Umbilical cord (tissue), 1 donor: ENCODE measurements at regions not wholly inside any gene's neighbourhood (a gene's known extent, or its start where the extent isn't known, plus 50 kb on each side); places are given as distances from the start of the nearest gene placed in this dataset.
"Not testable (repeated sequence)": the region's sequence is repeated elsewhere in the genome, so short reads cannot be mapped to it uniquely, and the experiment has no call there.

Source experiments
- DNase-seq: peaks from one replicate; pipeline ENCODE4 v3.0.0-alpha.2; 2015; ENCODE audit warnings: low spot score

GRCh38 chr5:2105141-2105540, 222.4 kb upstream of the IRX4 start:
- DNase-seq: no peak

GRCh38 chr5:2103940-2104339, 221.2 kb upstream of the IRX4 start:
- DNase-seq: no peak

- no peak for DNase-seq
Measured at GRCh38 chr5:2102819-2103776, 220.4 kb upstream of the IRX4 start.

- no peak for DNase-seq
Measured at GRCh38 chr5:2101685-2102084, 219.0 kb upstream of the IRX4 start.

- no peak for DNase-seq
Measured at GRCh38 chr5:2096887-2097505, 214.3 kb upstream of the IRX4 start.

- DNase-seq: no peak
Measured at GRCh38 chr5:2095011-2095410, 212.3 kb upstream of the IRX4 start.

- no peak for DNase-seq
Measured at GRCh38 chr5:2094616-2094995, 211.9 kb upstream of the IRX4 start.

GRCh38 chr5:2093859-2094615, 211.3 kb upstream of the IRX4 start:
- DNase-seq: no peak

- DNase-seq: no peak
Measured at GRCh38 chr5:2091921-2092320, 209.2 kb upstream of the IRX4 start.

GRCh38 chr5:2087980-2088379, 205.3 kb upstream of the IRX4 start:
- no peak for DNase-seq

GRCh38 chr5:2075365-2075764, 192.6 kb upstream of the IRX4 start:
- DNase-seq: no peak

GRCh38 chr5:2071562-2071961, 188.8 kb upstream of the IRX4 start:
- DNase-seq: no peak

GRCh38 chr5:2070787-2071186, 188.1 kb upstream of the IRX4 start:
- DNase-seq: not testable (repeated sequence)

GRCh38 chr5:2068531-2068930, 185.8 kb upstream of the IRX4 start:
- DNase-seq: no peak

- no peak for DNase-seq
Measured at GRCh38 chr5:2066373-2066772, 183.6 kb upstream of the IRX4 start.

- not testable (repeated sequence) for DNase-seq
Measured at GRCh38 chr5:2063380-2063779, 180.7 kb upstream of the IRX4 start.

- no peak for DNase-seq
Measured at GRCh38 chr5:2052687-2053086, 170.0 kb upstream of the IRX4 start.

GRCh38 chr5:2049876-2050275, 167.2 kb upstream of the IRX4 start:
- no peak for DNase-seq

GRCh38 chr5:2048664-2049063, 165.9 kb upstream of the IRX4 start:
- no peak for DNase-seq

GRCh38 chr5:2047341-2047927, 164.7 kb upstream of the IRX4 start:
- no peak for DNase-seq

- no peak for DNase-seq
Measured at GRCh38 chr5:2044041-2044440, 161.3 kb upstream of the IRX4 start.

GRCh38 chr5:2039180-2039531, 156.4 kb upstream of the IRX4 start:
- DNase-seq: peak; percentile 5
